Cardiac muscle cell (in vitro differentiated cells and primary cell): ENCODE measurements at regions not wholly inside any gene's neighbourhood (a gene's known extent, or its start where the extent isn't known, plus 50 kb on each side); places are given as distances from the start of the nearest gene placed in this dataset.

Source experiments
- DNase-seq, 2 donors: peaks; one replicate each; pipeline versions ENCODE4 v3.0.0 to v3.0.0-alpha.2; 2010 to 2017; ENCODE audit warnings: low read depth in 1 of 2, low spot score in 1 of 2
- H3K27ac ChIP-seq: fragments of 200-600 bp; sonication (generic); 2 replicates; pipeline ENCODE4 v1.5.1; 2016
- H3K27me3 ChIP-seq: fragments of 200-600 bp; sonication (generic); 2 replicates; pipeline ENCODE4 v1.6.0; 2016; ENCODE audit warnings: control low read depth
- H3K36me3 ChIP-seq: fragments of 200-600 bp; sonication (generic); 2 replicates; pipeline ENCODE4 v1.5.1; 2016; ENCODE audit warnings: control low read depth
- H3K4me1 ChIP-seq: fragments of 200-600 bp; sonication (generic); 2 replicates; pipeline ENCODE4 v1.8.1; 2017; ENCODE audit warnings: low read depth, mild to moderate bottlenecking, mixed run types
- H3K4me3 ChIP-seq: fragments of 200-600 bp; sonication (generic); 2 replicates; pipeline ENCODE4 v1.5.1; 2016; ENCODE audit warnings: mild to moderate bottlenecking
- H3K9me3 ChIP-seq: fragments of 200-600 bp; sonication (generic); 2 replicates; pipeline ENCODE4 v1.5.1; 2017; ENCODE audit warnings: low read depth, mild to moderate bottlenecking, control low read depth
- CTCF ChIP-seq: IDR thresholded peaks from 2 replicates; pipeline ENCODE4 v1.5.1; 2012; ENCODE audit warnings: low read depth, mild to moderate bottlenecking, low read length

- Histone ChIP-seq H3K4me3 (no peak overlapping the region), H3K27ac (no peak overlapping the region), H3K36me3 (no peaks in the 10 kb centered on the region), H3K4me1 (no peaks in the 10 kb centered on the region), H3K9me3 (no peaks in the 10 kb centered on the region), H3K27me3 (no peaks in the 10 kb centered on the region)
- DNase-seq: peak; percentile 21 to 37
- peak; percentile 16 for TF ChIP-seq CTCF
Observed at GRCh38 chr9:81083067-81083466, 606.3 kb downstream of the TLE1 start.

GRCh38 chr9:81082221-81082620 lies 607.1 kb downstream of the TLE1 start:
- no peak for TF ChIP-seq CTCF
- no peak overlapping the region for H3K4me3 ChIP-seq
- no peak overlapping the region for H3K27ac ChIP-seq
- no peak for DNase-seq
- no peaks in the 10 kb centered on the region for H3K36me3 ChIP-seq
- H3K27me3 ChIP-seq: no peaks in the 10 kb centered on the region
- H3K4me1 ChIP-seq: no peaks in the 10 kb centered on the region
- no peaks in the 10 kb centered on the region for H3K9me3 ChIP-seq

- no peaks in the 10 kb centered on the region for H3K4me1 ChIP-seq
- no peak overlapping the region for H3K4me3 ChIP-seq
- H3K27me3 ChIP-seq: no peaks in the 10 kb centered on the region
- TF ChIP-seq CTCF: no peak
- H3K27ac ChIP-seq: no peak overlapping the region
- no peaks in the 10 kb centered on the region for H3K9me3 ChIP-seq
- DNase-seq: no peak
- H3K36me3 ChIP-seq: no peaks in the 10 kb centered on the region
Observed at GRCh38 chr9:81080900-81081299, 608.4 kb downstream of the TLE1 start.

GRCh38 chr9:81080185-81080584 lies 609.2 kb downstream of the TLE1 start:
- H3K36me3 ChIP-seq: no peaks in the 10 kb centered on the region
- H3K4me3 ChIP-seq: no peak overlapping the region
- no peaks in the 10 kb centered on the region for H3K27me3 ChIP-seq
- no peak overlapping the region for H3K27ac ChIP-seq
- TF ChIP-seq CTCF: no peak
- no peaks in the 10 kb centered on the region for H3K9me3 ChIP-seq
- DNase-seq: no peak
- no peaks in the 10 kb centered on the region for H3K4me1 ChIP-seq

- Histone ChIP-seq H3K27me3 (no peaks in the 10 kb centered on the region), H3K9me3 (no peaks in the 10 kb centered on the region), H3K36me3 (no peaks in the 10 kb centered on the region), H3K4me3 (no peak overlapping the region), H3K27ac (no peak overlapping the region), H3K4me1 (no peaks in the 10 kb centered on the region)
- DNase-seq: no peak
- no peak for TF ChIP-seq CTCF
Observed at GRCh38 chr9:81079055-81079454, 610.3 kb downstream of the TLE1 start.

GRCh38 chr9:81078555-81078954 lies 610.8 kb downstream of the TLE1 start:
- H3K36me3 ChIP-seq: no peaks in the 10 kb centered on the region
- no peaks in the 10 kb centered on the region for H3K27me3 ChIP-seq
- H3K9me3 ChIP-seq: no peaks in the 10 kb centered on the region
- no peaks in the 10 kb centered on the region for H3K4me1 ChIP-seq
- no peak for TF ChIP-seq CTCF
- DNase-seq: no peak
- H3K4me3 ChIP-seq: no peak overlapping the region
- no peak overlapping the region for H3K27ac ChIP-seq
